ENCODE measurements at regions not wholly inside any gene's neighbourhood (a gene's known extent, or its start where the extent isn't known, plus 50 kb on each side); places are given as distances from the start of the nearest gene placed in this dataset.

DNA sequence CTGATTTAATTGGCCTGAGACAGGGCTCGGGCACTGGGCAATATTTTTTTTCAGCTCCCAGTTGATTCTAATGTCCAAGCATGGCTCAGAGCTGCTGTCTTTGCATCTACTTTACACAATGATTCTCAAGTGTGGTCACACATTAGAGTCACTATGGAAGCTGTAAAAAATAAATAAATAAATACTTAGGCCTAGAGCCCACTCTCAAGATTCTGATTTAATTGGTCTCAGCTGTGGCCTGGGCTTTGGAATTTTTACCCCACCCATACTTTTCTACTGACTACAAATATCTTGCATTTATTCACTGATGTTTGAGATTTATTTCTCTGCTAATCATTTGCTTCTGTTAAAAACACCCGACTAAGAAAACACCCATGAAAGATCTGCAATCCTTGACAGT lies 145.7 kb upstream of the SRD5A2 start:
- TF ChIP-seq POLR2A (IDR thresholded peaks at IDR 0.05): no peak
- no peak for TF ChIP-seq EP300 (IDR thresholded peaks at IDR 0.05)
- TF ChIP-seq, protein P1, sequence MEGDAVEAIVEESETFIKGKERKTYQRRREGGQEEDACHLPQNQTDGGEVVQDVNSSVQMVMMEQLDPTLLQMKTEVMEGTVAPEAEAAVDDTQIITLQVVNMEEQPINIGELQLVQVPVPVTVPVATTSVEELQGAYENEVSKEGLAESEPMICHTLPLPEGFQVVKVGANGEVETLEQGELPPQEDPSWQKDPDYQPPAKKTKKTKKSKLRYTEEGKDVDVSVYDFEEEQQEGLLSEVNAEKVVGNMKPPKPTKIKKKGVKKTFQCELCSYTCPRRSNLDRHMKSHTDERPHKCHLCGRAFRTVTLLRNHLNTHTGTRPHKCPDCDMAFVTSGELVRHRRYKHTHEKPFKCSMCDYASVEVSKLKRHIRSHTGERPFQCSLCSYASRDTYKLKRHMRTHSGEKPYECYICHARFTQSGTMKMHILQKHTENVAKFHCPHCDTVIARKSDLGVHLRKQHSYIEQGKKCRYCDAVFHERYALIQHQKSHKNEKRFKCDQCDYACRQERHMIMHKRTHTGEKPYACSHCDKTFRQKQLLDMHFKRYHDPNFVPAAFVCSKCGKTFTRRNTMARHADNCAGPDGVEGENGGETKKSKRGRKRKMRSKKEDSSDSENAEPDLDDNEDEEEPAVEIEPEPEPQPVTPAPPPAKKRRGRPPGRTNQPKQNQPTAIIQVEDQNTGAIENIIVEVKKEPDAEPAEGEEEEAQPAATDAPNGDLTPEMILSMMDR (IDR thresholded peaks at IDR 0.05): no peak
- no peak for TF ChIP-seq POLR2AphosphoS5 (IDR thresholded peaks at IDR 0.05)
